GM10248 (cell line): ENCODE measurements at regions not wholly inside any gene's neighbourhood (a gene's known extent, or its start where the extent isn't known, plus 50 kb on each side); places are given as distances from the start of the nearest gene placed in this dataset.

Experiments
- CTCF ChIA-PET: fragments of 300-600 bp; sonication (Branson Sonifier 250); formaldehyde crosslinking; extraction: SDS; loops from one replicate; lab custom pipeline; 2021; ENCODE audit warnings: antibody characterized with exemption; lab: Yijun Ruan, JAX
- POLR2A ChIA-PET: fragments of 350-650 bp; sonication (Branson Sonifier 250); formaldehyde crosslinking; extraction: SDS; loops from one replicate; lab custom pipeline; 2020; ENCODE audit warnings: antibody characterized with exemption; lab: Yijun Ruan, JAX
- DNase-seq: peaks from one replicate; pipeline ENCODE4 v3.0.0; 2012; ENCODE audit errors: extremely low spot score
- CTCF ChIP-seq: IDR thresholded peaks from 2 replicates; pipeline ENCODE4 v1.5.1; 2012; ENCODE audit warnings: mild to moderate bottlenecking, low read depth; ENCODE audit errors: extremely low read depth, missing control alignments, control extremely low read depth

DNA sequence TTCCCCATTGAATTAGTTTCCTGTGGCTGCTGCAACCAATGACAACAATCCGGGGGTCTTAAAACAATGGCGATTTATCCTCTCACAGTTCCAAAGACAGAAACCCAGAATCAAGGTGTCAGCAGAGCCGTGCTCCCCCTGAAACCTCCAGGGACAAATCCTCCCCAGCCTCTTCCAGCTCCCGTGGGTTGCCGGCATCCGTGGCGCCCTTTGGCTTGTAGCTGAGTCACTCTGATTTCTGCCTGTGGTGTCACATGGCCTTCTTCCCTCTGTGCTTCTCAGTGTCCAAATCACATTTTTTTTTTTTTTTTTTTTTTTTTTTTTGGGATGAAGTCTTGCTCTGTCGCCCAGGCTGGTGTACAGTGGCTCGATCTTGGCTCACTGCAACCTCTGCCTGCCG, 64.5 kb upstream of the STX18 start:
- ChIA-PET POLR2A (no interaction called here), CTCF (interaction anchor here (1.4 kb wide), 1 partner anchor 29 kb away, joined by 3 read pairs; no protein-coding TSS in a partner anchor)
- TF ChIP-seq CTCF, result no peak
- DNase-seq, result no peak

DNA sequence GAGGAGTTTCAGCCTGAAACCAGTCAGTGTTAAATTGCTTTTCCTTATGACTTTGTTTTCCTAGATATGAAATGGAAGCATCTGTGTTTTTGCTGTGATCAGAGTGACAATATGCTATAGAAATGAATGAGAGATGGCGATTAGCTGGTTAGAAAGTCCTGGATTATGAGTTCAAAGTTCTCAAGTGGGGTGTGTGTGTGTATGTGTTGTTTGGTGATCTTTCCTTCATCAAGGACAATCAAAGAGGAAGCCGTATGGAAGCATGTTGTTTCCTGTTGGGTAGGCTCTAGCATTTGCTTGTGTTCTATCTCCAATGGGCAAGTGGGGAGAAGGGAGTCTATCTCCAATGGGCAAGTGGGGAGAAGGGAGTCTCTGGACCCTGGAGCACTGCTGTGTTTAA, 64.0 kb upstream of the STX18 start:
- DNase-seq, result no peak
- ChIA-PET POLR2A (no interaction called here), CTCF (interaction anchor here (1.4 kb wide), 1 partner anchor 29 kb away, joined by 3 read pairs; no protein-coding TSS in a partner anchor)
- TF ChIP-seq CTCF, result no peak

DNA sequence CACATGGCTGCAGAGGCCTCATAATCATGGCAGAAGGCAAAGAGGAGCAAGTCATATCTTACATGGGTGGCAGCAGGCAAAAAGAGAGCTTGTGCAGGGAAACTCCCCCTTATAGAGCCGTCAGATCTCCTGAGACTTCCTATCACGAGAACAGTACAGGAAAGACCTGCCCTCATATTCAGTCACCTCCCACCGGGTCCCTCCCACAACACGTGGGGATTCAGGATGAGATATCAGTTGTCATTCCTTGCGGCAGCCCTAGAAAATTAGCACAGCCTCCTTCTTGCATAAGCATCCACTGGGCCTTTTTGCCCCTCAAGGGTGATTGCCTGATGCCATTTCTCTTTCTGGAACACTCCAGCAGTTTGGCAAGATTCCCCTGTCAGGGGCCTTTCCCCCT, 61.7 kb upstream of the STX18 start:
- TF ChIP-seq CTCF, result no peak
- ChIA-PET CTCF (no interaction called here), POLR2A (no interaction called here)
- DNase-seq, result no peak

GRCh38 chr4:4603067-4603466, 61.2 kb upstream of the STX18 start:
- TF ChIP-seq CTCF, result no peak
- ChIA-PET POLR2A (no interaction called here), CTCF (no interaction called here)
- no peak for DNase-seq

- no peak for TF ChIP-seq CTCF
- CTCF ChIA-PET, result interaction anchor here (1.2 kb wide), 1 partner anchor 17 kb away, joined by 3 read pairs; no protein-coding TSS in a partner anchor
- DNase-seq, result no peak
- POLR2A ChIA-PET, result no interaction called here
These were observed 60.6 kb upstream of the STX18 start for GRCh38 chr4:4602468-4602867.

DNA sequence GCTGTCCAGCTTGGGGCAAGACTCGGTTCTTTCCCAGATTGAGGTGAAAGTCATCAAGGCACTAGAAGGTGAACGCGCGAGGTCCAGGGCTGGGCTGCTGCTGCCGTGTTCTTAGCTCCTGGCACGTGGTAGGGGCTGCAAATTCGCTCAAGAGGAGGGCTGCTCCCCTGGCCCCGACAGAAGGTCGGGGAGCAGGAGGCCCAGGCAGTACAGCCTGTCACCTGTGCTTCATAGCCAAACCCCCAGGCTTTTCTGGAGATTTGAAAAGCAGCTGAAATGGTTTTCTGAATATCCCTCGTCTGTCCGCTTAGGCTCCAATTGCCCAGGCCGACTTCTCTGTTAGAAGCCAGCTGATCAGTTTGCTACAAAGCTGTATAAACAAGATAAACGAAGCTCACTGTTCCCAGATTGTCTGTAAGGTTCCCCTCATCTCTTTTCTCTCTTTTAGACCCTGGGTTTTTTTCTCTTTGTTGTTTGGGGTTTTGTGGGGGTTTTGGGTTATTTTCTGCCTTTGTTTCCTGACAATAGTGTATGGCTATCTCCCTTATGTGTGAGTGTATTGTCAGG, 60.0 kb upstream of the STX18 start:
- TF ChIP-seq CTCF, result no peak
- CTCF ChIA-PET, result interaction anchor here (1.2 to 1.5 kb wide), 3 partner anchors 10 to 67 kb away, joined by 3 to 6 read pairs (median 3); no protein-coding TSS in a partner anchor
- DNase-seq, result no peak
- POLR2A ChIA-PET, result no interaction called here
